Neural progenitor cell (in vitro differentiated cells): ENCODE measurements at regions not wholly inside any gene's neighbourhood (a gene's known extent, or its start where the extent isn't known, plus 50 kb on each side); places are given as distances from the start of the nearest gene placed in this dataset.

Experiments
- EZH2 ChIP-seq: fragments of 200-600 bp; sonication (generic); IDR thresholded peaks from 2 replicates; pipeline ENCODE4 v1.6.1; 2017; ENCODE audit warnings: antibody characterized with exemption, mild to moderate bottlenecking, moderate library complexity
- EZH2phosphoT487 ChIP-seq: fragments of 200-600 bp; sonication (generic); IDR thresholded peaks from 2 replicates; pipeline ENCODE4 v1.6.1; 2017; ENCODE audit warnings: antibody characterized with exemption
- TF ChIP-seq, protein P1 (sequence below): fragments of 200-600 bp; sonication (generic); IDR thresholded peaks from 2 replicates; pipeline ENCODE4 v1.5.1; 2017; ENCODE audit warnings: antibody characterized with exemption, mild to moderate bottlenecking

DNA sequence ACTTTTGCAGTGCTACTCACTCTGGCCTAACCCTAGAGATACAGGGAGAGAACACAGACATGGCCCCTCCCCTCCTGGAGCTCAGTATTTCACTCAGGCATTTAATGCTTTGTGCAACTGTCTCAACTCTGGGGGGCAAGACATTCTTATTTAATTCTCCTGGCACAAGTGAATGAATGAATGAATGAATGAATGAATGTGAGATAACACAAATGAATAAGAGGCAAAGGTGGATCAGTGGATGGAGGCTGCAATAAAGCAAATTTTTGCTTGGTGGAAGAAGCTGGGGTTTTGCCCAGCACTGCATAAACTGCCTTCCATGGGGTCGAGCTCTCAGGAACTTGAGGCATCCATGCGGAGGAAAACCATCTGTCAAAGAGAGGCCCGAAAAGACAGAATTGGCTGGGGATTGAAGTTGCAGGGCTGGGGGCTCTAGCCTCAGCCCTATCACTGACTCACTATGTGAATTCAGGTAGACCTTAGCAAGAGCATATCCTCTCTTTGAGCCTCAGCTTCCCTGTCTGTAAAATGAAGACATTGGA lies 441.4 kb upstream of the ZMIZ1 start:
- TF ChIP-seq, protein P1, sequence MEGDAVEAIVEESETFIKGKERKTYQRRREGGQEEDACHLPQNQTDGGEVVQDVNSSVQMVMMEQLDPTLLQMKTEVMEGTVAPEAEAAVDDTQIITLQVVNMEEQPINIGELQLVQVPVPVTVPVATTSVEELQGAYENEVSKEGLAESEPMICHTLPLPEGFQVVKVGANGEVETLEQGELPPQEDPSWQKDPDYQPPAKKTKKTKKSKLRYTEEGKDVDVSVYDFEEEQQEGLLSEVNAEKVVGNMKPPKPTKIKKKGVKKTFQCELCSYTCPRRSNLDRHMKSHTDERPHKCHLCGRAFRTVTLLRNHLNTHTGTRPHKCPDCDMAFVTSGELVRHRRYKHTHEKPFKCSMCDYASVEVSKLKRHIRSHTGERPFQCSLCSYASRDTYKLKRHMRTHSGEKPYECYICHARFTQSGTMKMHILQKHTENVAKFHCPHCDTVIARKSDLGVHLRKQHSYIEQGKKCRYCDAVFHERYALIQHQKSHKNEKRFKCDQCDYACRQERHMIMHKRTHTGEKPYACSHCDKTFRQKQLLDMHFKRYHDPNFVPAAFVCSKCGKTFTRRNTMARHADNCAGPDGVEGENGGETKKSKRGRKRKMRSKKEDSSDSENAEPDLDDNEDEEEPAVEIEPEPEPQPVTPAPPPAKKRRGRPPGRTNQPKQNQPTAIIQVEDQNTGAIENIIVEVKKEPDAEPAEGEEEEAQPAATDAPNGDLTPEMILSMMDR: no peak
- no peak for TF ChIP-seq EZH2
- no peak for TF ChIP-seq EZH2phosphoT487
